ENCODE measurements at regions not wholly inside any gene's neighbourhood (a gene's known extent, or its start where the extent isn't known, plus 50 kb on each side); places are given as distances from the start of the nearest gene placed in this dataset.

DNA sequence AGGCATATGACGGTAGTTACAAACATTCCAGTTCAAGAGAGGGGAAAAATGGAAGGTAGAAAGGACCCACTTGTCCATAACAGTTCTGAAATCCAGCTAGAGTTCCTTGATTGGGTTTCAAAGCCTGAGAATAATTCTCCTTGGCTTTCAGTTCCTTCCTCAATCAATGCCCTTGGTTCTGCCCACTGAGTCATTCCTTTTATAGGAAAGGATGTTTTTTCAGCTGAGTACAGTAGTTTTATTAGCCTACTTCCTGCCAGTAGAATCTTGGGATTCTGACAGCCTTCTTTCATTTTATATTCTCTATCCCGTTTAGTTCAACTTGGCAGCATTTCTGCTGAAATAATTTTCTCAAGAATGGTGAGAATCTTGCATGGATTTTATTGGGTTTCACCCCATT, 386.9 kb upstream of the SMC2 start (continued):
- TF ChIP-seq CHD7 (IDR thresholded peaks at IDR 0.05; ENCODE audit: insufficient replicate concordance, low read length) (no peak), KDM1A (IDR thresholded peaks at IDR 0.05; ENCODE audit: borderline replicate concordance, low read length) (no peak), BRCA1 (IDR thresholded peaks at IDR 0.05; ENCODE audit: low read depth, low read length) (no peak), GTF2F1 (IDR thresholded peaks at IDR 0.05; ENCODE audit: borderline replicate concordance, low read depth, low read length) (no peak), CBX5 (IDR thresholded peaks at IDR 0.05; ENCODE audit: low read depth, low read length) (no peak), RNF2 (IDR thresholded peaks at IDR 0.05; ENCODE audit: borderline replicate concordance, low read depth, low read length, missing control alignments, poor library complexity, severe bottlenecking) (no peak), PHF8 (conservative IDR thresholded peaks at IDR 0.05; ENCODE audit: low read depth, low read length) (no peak), FOSL1 (IDR thresholded peaks at IDR 0.05; ENCODE audit: insufficient read depth, low read depth, low read length) (no peak), ATF2 (IDR thresholded peaks at IDR 0.05; ENCODE audit: low read length) (no peak)
